ENCODE measurements at regions not wholly inside any gene's neighbourhood (a gene's known extent, or its start where the extent isn't known, plus 50 kb on each side); places are given as distances from the start of the nearest gene placed in this dataset.
A peak's percentile ranks its signal among the peaks of the same experiment; 100 is the strongest.
"Not testable (repeated sequence)": the region's sequence is repeated elsewhere in the genome, so short reads cannot be mapped to it uniquely, and the experiment has no call there.

DNA sequence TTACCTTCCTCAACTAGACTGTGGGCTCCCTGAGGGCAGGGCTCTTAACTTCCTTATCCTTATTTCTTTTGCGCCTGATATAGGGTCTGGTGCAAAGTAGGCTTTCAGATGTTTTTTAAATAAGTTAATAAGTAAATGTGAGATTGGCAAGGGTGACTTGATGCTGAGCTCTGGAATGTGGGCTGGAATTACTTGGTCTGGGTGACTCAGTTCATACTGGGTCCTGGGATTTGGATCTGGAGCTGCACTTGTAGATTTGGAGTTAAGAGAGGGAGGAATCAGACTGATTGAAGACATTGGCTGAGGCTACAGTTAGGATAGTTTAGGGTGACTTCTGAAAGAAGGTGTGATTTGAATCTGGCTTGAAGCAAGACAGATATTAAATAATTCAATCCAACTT, 190.9 kb downstream of the GIPC2 start:
- no peak for DNase-seq (ENCODE audit: low read depth, low spot score)
- in situ Hi-C loops (cut with HindIII; ENCODE audit: low pct_unique_long_range_greater_than_20kb, low sequenced_read_pairs) = no loop called here

DNA sequence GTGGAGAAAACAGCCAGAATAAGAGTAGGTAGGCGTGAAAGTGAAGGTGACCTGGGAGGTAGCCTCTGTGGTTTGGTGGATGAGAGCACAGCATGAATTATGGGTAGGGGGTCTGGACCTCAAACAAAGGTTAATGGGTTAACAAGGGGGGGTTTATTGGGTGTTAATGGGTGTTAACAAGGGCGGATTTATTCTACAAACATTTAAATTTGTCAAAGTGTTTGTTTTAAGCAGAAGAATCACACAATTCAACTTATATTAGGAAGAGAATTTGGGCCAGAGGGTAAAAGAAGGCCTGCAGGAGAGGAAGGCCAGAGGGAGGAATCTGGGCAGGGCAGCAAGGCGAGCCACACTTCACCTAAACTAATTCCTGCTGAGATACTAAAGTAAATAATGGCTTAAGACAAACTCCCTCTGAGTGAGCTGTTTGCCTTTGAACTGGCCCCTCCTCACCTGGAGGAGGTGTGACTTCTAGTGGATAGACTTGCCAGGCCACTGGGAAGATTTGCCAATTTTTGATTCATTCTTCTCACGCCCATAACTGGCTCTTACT, 191.7 kb downstream of the GIPC2 start:
- no peak for DNase-seq (ENCODE audit: low read depth, low spot score)
- in situ Hi-C loops (cut with HindIII; ENCODE audit: low pct_unique_long_range_greater_than_20kb, low sequenced_read_pairs) = no loop called here

DNA sequence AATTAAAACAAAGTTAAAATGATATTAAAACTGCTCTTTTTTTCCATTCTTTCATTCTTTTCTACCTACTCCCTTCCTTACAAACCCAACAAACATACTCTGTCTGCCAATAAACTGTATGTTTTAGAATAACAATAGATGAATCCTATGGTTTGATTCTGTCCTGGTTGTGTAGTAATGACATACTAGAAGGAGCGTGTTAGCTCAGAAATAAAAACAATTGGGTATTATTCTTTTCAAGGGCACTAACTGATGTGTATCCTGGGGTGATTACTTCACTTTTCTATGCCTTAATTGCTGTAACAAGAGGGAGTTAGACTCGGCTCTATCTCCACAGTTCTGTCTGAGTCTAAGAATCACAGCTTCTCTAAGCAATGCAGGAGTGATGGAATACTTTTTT, 194.4 kb downstream of the GIPC2 start:
- in situ Hi-C loops (cut with HindIII; ENCODE audit: low pct_unique_long_range_greater_than_20kb, low sequenced_read_pairs) = no loop called here
- no peak for DNase-seq (ENCODE audit: low read depth, low spot score)

DNA sequence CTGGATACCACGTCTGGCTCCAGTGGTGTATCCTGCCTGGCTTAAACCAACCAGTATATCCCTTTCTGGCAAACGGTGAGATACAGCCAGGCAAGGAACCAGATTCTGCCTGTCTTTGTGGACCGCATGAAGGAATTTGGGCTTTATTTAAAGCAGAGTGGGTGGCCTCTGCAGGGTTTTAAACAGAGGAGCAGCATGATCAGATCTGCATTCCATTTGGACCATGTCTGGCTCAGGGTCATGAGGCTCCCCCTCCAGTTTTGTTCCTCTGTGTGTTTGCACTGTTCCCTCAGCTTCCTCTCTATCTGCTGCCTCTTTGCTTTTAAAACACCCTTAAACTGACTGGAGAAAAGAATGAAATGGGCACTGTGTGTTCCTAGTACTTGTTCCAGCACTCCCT, 195.0 kb downstream of the GIPC2 start:
- in situ Hi-C loops (cut with HindIII; ENCODE audit: low pct_unique_long_range_greater_than_20kb, low sequenced_read_pairs) = no loop called here
- DNase-seq (ENCODE audit: low read depth, low spot score) = no peak

DNA sequence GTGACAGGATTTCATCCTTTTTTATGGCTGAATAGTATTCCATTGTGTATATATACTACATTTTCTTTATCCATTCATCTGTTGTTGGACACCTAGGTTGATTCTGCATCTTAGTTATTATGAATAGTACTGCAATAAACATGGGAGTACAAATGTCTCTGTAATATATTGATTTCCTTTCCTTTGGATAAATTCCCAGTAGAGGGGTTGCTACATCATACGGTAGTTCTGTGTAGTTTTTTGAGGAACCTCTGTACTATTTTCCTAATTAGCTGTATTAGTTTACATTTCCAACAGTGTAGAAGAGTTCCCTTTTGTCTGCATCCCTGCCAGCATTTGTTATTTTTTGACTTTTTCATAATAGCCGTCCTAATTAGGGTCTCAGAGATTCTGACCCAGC, 201.3 kb downstream of the GIPC2 start:
- in situ Hi-C loops (cut with HindIII; ENCODE audit: low pct_unique_long_range_greater_than_20kb, low sequenced_read_pairs) = no loop called here
- DNase-seq (ENCODE audit: low read depth, low spot score) = no peak

DNA sequence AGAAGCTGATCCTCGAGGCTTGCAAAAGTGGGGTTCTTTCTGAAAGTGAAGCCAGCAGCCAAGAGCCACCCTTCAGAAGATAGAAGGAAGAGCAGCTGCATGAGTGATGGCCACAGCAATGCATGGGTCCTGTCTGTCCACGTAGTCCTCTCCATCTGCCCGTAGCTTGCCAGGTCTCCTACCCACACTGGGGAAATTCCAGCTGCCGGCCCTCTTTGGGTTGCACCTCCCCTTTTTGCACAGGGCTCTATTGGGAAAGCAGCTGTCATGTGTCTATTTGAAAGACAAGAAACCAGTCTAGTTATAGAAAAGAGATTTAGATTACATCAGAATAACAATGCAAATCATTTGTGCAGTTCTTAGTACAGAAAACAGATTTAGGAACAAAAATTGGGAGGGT, 204.4 kb downstream of the GIPC2 start:
- in situ Hi-C loops (cut with HindIII; ENCODE audit: low pct_unique_long_range_greater_than_20kb, low sequenced_read_pairs) = no loop called here
- DNase-seq (ENCODE audit: low read depth, low spot score) = no peak

DNA sequence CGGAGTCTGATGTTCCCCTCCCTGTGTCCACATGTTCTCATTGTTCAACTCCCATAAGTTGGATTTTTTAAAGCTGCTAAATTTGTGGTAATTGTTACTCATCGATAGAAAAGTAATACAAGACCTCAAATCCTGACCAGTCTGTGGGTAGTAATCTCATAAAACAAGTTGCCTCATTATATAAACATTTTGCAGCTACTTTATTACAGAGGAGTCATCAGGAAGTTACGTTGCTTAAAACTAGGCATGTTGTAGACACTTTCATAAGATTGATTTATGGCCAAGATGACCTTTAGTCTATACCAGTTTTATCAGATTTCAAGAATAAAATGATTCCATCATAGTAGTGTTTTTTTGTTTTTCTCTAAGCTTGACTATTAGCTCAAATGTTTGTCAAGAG, 208.8 kb downstream of the GIPC2 start:
- no peak for DNase-seq (ENCODE audit: low read depth, low spot score)
- in situ Hi-C loops (cut with HindIII; ENCODE audit: low pct_unique_long_range_greater_than_20kb, low sequenced_read_pairs) = no loop called here

DNA sequence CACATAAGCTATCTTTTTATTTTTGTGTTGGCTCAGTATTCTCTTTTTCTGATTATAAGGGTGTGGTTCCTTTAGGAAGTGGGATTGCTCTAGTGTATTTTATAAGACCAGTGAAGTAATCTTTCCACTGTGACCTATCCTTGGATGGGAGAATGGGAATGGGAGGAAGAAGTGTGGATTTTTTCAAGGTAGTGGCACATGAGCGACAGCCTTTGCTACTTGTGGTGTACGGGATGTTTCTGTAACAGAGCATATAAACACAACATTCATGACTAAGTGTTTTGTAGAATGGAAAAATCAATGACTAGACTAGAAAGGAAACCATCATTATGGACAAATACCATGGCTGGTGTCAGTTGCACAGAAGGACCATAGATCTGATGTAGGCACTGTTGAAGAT, 209.6 kb downstream of the GIPC2 start:
- no peak for DNase-seq (ENCODE audit: low read depth, low spot score)
- in situ Hi-C loops (cut with HindIII; ENCODE audit: low pct_unique_long_range_greater_than_20kb, low sequenced_read_pairs) = no loop called here

DNA sequence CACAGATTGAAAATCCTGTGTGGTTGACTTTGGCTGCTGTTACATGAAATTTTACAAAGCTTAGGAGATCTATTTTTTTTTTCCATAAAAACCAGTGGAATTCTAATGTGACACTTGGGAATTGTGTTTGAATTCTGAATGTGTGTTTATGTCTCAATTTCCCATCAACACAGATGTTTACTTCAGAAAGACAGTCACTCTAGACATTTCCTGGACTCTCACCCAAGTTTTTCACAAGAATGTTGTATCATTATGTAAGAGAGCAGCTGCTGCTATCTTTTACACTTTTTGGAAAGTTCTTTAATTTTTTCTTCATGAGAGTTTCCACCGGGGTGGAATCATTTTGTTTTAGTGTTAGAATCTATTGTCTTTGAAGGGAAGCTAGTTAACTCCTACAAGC, 210.1 kb downstream of the GIPC2 start:
- in situ Hi-C loops (cut with HindIII; ENCODE audit: low pct_unique_long_range_greater_than_20kb, low sequenced_read_pairs) = no loop called here
- no peak for DNase-seq (ENCODE audit: low read depth, low spot score)

DNA sequence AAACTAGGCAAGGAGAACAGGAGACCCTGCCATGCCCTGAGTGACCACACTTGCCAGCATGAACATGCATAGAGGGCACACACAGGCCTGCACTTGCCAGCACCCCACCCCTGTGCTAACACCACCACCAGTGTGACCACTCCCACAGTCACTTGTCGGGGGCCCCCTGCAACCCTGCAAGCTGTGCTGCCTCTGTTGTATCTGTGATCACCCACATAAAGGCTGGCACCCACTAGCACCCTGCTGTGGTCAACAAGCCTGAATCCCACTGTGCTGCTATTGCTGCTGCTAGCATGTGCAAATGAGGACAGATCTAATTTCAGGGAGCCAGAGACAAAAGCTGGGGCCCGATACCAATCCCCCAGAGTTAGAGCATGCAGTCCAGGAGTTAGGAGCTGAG, 217.7 kb downstream of the GIPC2 start:
- in situ Hi-C loops (cut with HindIII; ENCODE audit: low pct_unique_long_range_greater_than_20kb, low sequenced_read_pairs) = no loop called here
- no peak for DNase-seq (ENCODE audit: low read depth, low spot score)

DNA sequence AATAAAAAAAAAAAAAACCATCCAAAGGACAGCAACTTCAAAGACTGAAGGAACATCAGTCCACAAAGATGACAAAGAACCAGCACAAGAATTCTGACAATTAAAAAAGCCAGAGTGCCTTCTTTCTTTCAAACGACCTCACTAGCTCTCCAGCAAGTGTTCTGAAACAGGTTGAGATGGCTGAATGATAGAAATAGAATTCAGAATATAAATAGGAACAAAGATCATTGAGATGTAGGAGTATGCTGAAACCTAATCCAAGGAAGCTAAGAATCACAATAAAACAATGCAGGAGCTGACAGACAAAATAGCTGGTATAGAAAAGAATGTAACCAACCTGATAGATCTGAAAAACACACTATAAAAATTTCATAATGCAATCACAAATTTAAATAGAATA, 218.2 kb downstream of the GIPC2 start:
- in situ Hi-C loops (cut with HindIII; ENCODE audit: low pct_unique_long_range_greater_than_20kb, low sequenced_read_pairs) = no loop called here

DNA sequence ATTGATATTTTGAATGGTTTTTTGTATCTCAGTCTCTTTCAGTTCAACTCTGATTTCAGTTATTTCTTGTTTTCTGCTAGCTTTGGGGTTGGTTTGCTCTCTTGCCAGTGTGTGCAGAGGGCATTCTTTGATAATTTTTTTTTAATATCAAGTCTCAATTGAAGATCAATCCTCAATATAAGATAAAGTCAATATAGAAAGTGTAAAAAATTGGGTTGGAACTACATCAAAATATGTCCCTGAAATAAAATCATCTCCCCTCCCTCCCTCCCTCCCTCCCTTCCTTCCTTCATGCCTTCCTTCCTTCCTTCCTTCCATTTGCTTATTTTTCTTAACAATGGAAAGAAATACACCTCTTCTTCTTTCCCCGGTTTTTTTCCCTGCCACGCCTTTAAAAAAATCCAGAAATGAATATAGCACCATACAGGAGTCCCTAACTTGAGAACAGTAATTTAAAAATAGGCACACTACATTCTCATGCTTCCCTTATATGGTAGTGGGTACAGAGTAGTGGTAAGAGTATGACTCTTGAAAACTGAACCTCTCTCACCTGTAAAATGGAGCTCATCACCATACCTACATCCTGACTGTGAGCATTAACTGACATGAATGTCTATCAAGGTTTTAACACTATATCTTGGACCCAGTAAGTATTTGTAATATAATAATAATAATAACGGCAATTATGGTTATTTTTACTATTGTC, 221.9 kb downstream of the GIPC2 start:
- DNase-seq (ENCODE audit: low read depth, low spot score) = no peak
- in situ Hi-C loops (cut with HindIII; ENCODE audit: low pct_unique_long_range_greater_than_20kb, low sequenced_read_pairs) = no loop called here

More for the DNA sequence above, 218.2 kb downstream of the GIPC2 start:
- DNase-seq (ENCODE audit: low read depth, low spot score) = no peak

DNA sequence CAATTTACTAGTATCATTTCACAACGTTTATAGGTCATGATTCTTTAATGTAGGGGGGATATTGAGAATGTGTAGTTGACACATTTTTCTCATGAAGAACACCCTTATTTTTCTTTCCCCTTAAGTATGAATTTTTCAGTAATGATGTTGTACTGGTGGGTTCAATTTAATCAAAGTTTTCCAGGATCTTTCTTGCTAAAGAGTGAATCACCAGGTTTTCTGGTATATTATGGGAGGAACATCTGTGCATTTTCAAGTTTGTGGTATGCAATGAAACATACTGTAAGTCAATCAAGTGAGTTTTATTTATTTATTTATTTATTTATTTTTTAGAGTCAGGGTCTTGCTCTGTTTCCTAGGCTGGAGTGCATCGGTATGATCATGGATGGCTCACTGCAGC, 221.2 kb upstream of the PTGFR start:
- in situ Hi-C loops (cut with HindIII; ENCODE audit: low pct_unique_long_range_greater_than_20kb, low sequenced_read_pairs) = no loop called here
- no peak for DNase-seq (ENCODE audit: low read depth, low spot score)

DNA sequence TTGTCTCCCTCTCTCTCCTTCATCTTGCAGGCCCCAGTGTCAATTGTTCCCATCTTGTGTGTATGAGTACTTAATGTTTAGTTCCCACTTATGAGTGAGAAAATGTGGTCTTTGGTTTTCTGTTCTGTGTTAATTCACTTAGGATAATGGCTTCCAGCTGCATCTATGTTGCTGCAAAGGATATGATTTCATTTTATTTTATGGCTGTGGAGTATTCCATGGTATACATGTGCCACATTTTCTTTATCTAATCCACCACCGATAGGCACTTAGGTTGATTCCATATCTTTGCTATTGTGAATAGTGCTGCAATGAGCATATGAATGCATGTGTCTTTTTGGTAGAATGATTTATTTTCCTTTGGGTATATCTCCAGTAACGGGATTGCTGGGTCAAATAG, 219.4 kb upstream of the PTGFR start:
- DNase-seq (ENCODE audit: low read depth, low spot score); in situ Hi-C loops (cut with HindIII; ENCODE audit: low pct_unique_long_range_greater_than_20kb, low sequenced_read_pairs): not testable (repeated sequence)

DNA sequence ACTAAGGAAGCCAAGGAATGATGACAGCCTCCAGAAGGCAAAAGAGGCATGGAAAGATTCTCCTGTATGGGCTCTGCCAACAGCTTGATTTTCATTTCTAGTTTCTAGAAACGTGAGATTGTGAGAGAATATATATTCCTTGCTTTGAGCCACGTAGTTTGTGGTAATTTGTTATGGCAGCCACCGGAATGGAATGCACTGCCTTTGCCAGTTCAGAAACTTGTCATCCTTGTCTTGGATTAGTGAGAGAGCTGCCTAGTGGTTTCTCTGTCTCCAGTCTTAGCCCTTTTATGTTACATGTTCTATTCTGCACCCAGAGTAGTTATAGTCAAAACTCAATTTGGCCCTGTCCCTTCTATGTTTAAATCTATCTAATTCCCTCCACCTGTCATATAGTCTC, 216.0 kb upstream of the PTGFR start:
- in situ Hi-C loops (cut with HindIII; ENCODE audit: low pct_unique_long_range_greater_than_20kb, low sequenced_read_pairs) = no loop called here
- no peak for DNase-seq (ENCODE audit: low read depth, low spot score)

DNA sequence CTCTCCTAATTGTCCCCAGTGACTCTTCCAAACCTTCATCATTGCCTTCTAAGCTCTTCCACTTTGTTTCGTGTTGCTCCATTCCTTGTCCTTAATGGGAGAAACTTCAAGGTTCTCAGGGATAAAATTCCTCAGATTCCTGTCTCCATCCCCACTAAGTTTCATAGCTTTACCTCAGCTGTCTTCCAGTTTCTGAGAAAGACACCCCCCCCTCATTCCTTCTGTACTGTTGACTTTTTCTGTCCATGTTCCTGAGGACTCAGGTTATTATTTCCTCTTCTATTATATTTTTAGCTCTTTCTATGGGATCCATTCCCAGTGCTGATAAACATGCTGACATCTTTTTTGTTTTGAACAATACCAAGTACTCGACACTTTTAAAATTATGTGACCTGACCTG, 215.3 kb upstream of the PTGFR start:
- DNase-seq (ENCODE audit: low read depth, low spot score) = no peak

DNA sequence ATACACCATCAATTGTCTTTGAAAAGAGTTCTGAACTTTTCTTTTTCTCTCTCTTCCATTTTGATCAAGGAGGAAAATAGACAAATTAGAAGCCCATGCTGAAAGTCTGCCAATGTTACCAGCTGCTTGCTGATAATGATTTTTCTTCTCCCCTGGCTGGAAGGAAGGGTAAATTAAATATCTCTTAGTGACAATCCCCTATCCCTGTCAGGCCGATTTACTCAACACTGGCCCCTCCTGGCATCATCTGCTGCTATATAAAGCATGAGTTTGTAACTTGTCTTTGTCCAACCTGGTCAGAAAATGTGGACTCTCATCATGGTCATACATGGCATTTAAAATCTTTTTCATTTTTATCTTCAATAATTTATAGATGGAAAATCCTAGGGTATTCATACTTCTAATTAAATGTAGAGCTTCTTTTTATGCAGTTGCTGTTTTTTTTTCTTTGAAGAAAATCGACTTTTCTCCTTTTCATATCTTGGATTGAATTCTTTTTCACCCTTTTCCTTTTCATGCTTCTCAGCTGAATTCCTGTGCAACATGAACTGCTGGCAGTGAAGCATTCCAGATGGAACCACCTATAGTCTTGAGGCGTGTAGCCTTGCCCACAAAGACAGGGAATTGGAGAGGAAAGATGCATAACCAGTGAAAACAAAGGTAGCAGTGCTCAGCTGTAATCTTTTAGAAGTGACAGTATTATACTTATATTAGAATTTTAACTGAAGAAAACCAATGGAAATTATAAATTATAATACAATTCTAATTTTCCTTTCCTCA, 214.7 kb upstream of the PTGFR start:
- in situ Hi-C loops (cut with HindIII; ENCODE audit: low pct_unique_long_range_greater_than_20kb, low sequenced_read_pairs) = no loop called here
- DNase-seq (ENCODE audit: low read depth, low spot score) = no peak

More for the DNA sequence above, 215.3 kb upstream of the PTGFR start:
- in situ Hi-C loops (cut with HindIII; ENCODE audit: low pct_unique_long_range_greater_than_20kb, low sequenced_read_pairs) = no loop called here

DNA sequence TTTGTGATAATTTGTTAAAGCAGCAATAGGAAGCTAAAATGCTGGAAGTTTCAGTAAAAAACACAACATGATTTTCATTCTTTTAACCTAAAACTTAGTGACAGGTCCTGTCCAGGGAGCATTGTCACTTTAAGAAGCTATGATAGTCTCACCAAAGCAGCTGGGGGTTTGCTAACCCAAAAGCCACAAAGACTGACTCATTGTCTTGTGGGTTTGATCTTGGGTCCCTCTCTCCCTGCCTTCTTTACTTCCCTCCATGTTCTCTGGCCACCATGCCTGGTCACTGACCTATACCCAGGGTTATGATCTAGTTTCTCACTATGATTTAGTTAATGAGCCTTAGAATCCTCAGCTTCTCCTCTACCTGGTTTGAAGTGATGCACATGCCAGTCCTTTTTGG, 213.5 kb upstream of the PTGFR start:
- DNase-seq (ENCODE audit: low read depth, low spot score) = peak; percentile 47
- in situ Hi-C loops (cut with HindIII; ENCODE audit: low pct_unique_long_range_greater_than_20kb, low sequenced_read_pairs) = no loop called here

DNA sequence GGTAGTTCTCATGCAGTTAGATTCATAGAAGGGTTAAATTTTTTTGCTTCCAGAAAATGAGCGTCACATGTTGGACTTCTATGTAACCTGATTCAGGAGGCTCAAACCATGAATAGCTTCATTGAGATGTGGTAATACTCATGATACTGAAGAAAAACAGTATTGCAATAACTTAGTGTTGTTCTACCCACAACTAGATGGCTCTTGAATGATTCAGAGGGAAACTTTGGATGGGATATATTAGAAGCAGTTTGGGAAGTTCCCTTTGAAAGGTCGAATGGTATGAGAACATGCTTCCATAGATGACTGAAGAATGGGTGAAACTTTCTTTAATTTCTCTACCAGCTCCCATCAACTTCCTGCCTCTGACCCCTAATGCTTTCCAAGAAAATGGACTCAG, 211.7 kb upstream of the PTGFR start:
- in situ Hi-C loops (cut with HindIII; ENCODE audit: low pct_unique_long_range_greater_than_20kb, low sequenced_read_pairs) = no loop called here
- peak; percentile 89 for DNase-seq (ENCODE audit: low read depth, low spot score)

All from SK-MEL-5 (cell line).